CD14-positive monocyte (primary cell): ENCODE measurements at regions not wholly inside any gene's neighbourhood (a gene's known extent, or its start where the extent isn't known, plus 50 kb on each side); places are given as distances from the start of the nearest gene placed in this dataset.

Experiments used
- DNase-seq, 3 donors: peaks; one replicate each; pipeline ENCODE4 v3.0.0-alpha.2; 2011 to 2022
- H2AFZ ChIP-seq: 2 replicates; pipeline ENCODE4 v1.6.0; 2012; ENCODE audit warnings: mild to moderate bottlenecking, low read depth, low read length, inconsistent platforms; ENCODE audit not compliant: insufficient read depth, poor library complexity, severe bottlenecking
- H3K27ac ChIP-seq, 2 donors: 1 replicate in 1 of 2; 2 replicates in 1 of 2; pipeline ENCODE4 v1.5.1; 2012 to 2013; ENCODE audit warnings: low read length in 2 of 2, control low read depth in 1 of 2, inconsistent platforms in 1 of 2, low read depth in 1 of 2, mild to moderate bottlenecking in 1 of 2
- H3K27me3 ChIP-seq, 2 donors: one replicate each; pipeline versions ENCODE4 v1.6.0 to v1.6.1; 2011 to 2013; ENCODE audit warnings: low read length in 2 of 2; ENCODE audit not compliant: control insufficient read depth in 2 of 2, insufficient read depth in 2 of 2
- H3K36me3 ChIP-seq, 2 donors: replicated peaks in 1 of 2; 1 replicate in 1 of 2; 2 replicates in 1 of 2; pipeline versions ENCODE4 v1.5.1 to v1.6.1; 2012 to 2013; ENCODE audit warnings: low read length in 2 of 2, control low read depth in 1 of 2, inconsistent platforms in 1 of 2, mild to moderate bottlenecking in 1 of 2; ENCODE audit not compliant: insufficient read depth in 2 of 2, control insufficient read depth in 1 of 2
- H3K4me1 ChIP-seq, 2 donors: 1 replicate in 1 of 2; 2 replicates in 1 of 2; pipeline versions ENCODE4 v1.5.1 to v1.6.1; 2012 to 2013; ENCODE audit warnings: low read length in 2 of 2, control low read depth in 1 of 2, inconsistent platforms in 1 of 2, mild to moderate bottlenecking in 1 of 2, moderate library complexity in 1 of 2; ENCODE audit not compliant: insufficient read depth in 2 of 2, control insufficient read depth in 1 of 2
- H3K4me2 ChIP-seq: replicated peaks from 2 replicates; pipeline ENCODE3; 2012; ENCODE audit warnings: low read length, moderate library complexity, mild to moderate bottlenecking; ENCODE audit not compliant: poor library complexity, severe bottlenecking; ENCODE audit errors: extremely low read depth
- H3K4me3 ChIP-seq, 3 experiments: fragments of 200-600 bp in 1 of 3; sonication (generic) in 1 of 3; replicated peaks in 1 of 3; 1 replicate in 2 of 3; 2 replicates in 1 of 3; pipeline ENCODE4 v1.5.1; 2011 to 2013; ENCODE audit warnings: low read length in 3 of 3, mild to moderate bottlenecking in 3 of 3, control low read depth in 2 of 3, low read depth in 2 of 3, inconsistent platforms in 1 of 3, moderate library complexity in 1 of 3
- H3K79me2 ChIP-seq: 2 replicates; pipeline ENCODE4 v1.6.0; 2012; ENCODE audit warnings: mild to moderate bottlenecking, control low read depth, inconsistent platforms, low read length, moderate library complexity; ENCODE audit not compliant: insufficient read depth
- H3K9ac ChIP-seq: 2 replicates; pipeline ENCODE4 v1.6.0; 2017; ENCODE audit warnings: low read length, mild to moderate bottlenecking; ENCODE audit not compliant: insufficient read depth, poor library complexity, severe bottlenecking
- H3K9me3 ChIP-seq, 2 donors: replicated peaks in 1 of 2; 1 replicate in 1 of 2; 2 replicates in 1 of 2; pipeline versions ENCODE4 v1.5.1 to v1.6.1; 2012 to 2013; ENCODE audit warnings: low read length in 2 of 2, control low read depth in 1 of 2; ENCODE audit not compliant: control insufficient read depth in 1 of 2, insufficient read depth in 1 of 2
- H4K20me1 ChIP-seq: 2 replicates; pipeline ENCODE4 v1.6.0; 2012; ENCODE audit warnings: mild to moderate bottlenecking, low read length, control low read depth, moderate library complexity; ENCODE audit not compliant: insufficient read depth
- H3K27ac Mint-ChIP-seq, 7 donors: one replicate each; pipeline ENCODE4 v1.8.0; 2020; ENCODE audit warnings: mild to moderate bottlenecking in 7 of 7, mixed read lengths in 7 of 7, moderate library complexity in 6 of 7, inconsistent platforms in 2 of 7
- H3K27me3 Mint-ChIP-seq, 3 donors: one replicate each; pipeline ENCODE4 v1.8.0; 2021 to 2022; ENCODE audit warnings: low read depth in 3 of 3, mild to moderate bottlenecking in 3 of 3, mixed read lengths in 3 of 3, moderate library complexity in 3 of 3, inconsistent platforms in 1 of 3
- H3K36me3 Mint-ChIP-seq, 2 donors: one replicate each; pipeline ENCODE4 v1.8.0; 2020; ENCODE audit warnings: mixed read lengths in 2 of 2, inconsistent platforms in 1 of 2, mild to moderate bottlenecking in 1 of 2
- H3K4me1 Mint-ChIP-seq: one replicate; pipeline ENCODE4 v1.8.0; 2020; ENCODE audit warnings: mild to moderate bottlenecking, mixed read lengths
- H3K4me3 Mint-ChIP-seq, 2 donors: one replicate each; pipeline ENCODE4 v1.8.0; 2020; ENCODE audit warnings: mild to moderate bottlenecking in 2 of 2, mixed read lengths in 2 of 2, moderate library complexity in 1 of 2
- H3K9me3 Mint-ChIP-seq, 7 donors: one replicate each; pipeline ENCODE4 v1.8.0; 2020 to 2022; ENCODE audit warnings: mixed read lengths in 7 of 7, mild to moderate bottlenecking in 6 of 7, moderate library complexity in 6 of 7, inconsistent platforms in 2 of 7
- CTCF ChIP-seq: fragments of 200-600 bp; IDR thresholded peaks from one replicate; pipeline ENCODE4 v1.8.0; 2022; ENCODE audit warnings: antibody characterized with exemption, mild to moderate bottlenecking
- WGBS: methylation state at CpG from one replicate; pipeline ENCODE4 v1.1.5; 2013; ENCODE audit warnings: missing lambda C conversion rate; ENCODE audit not compliant: insufficient coverage; 5-methylcytosine and 5-hydroxymethylcytosine counted together
- intact Hi-C, 2 donors: fragments of 100-400 bp; cut with micrococcal nuclease; formaldehyde crosslinking; loops; one replicate each; pipeline versions ENCODE4 v1.15.0 to v1.15.1; 2023

DNA sequence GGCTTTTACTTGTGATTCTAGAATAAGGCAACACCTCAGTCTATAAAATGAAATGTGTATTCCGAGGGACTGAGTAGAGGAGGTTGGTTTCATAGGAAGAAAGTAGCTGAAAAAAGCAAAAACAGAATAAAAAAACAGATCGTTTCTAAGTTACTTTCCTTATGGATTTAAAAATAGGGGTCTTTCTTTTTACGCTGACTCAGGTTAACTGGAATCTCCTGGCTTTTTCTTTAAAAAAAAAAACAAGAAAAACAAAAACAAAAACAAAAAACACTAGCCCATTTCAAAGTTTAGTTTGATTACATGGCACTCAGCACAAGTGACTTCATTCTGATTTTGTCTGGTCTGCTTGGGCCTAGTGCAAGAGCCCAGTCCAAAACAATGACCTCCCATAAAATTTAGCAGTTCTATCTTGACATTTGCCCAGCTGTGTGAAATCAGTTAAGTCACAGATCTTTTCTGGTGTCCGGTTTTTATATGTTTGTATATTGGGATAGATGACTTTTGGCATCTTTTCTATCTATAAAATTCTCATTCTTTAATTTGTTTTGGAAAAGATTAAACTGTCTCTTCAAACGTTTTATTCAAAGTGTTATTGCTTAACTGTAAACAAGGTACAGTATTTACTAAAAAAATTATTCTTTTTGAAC is 222.7 kb upstream of the HTR2C start:
- Histone ChIP-seq H3K4me1 (no peaks in the 10 kb centered on the region), H3K9ac (no peak overlapping the region), H3K9me3 (no peaks in the 10 kb centered on the region), H3K27ac (no peak overlapping the region), H4K20me1 (no peaks in the 10 kb centered on the region), H2AFZ (no peak overlapping the region), H3K4me2 (no peak overlapping the region), H3K36me3 (no peaks in the 10 kb centered on the region), H3K4me3 (no peak overlapping the region), H3K79me2 (no peaks in the 10 kb centered on the region), H3K27me3 (no peaks in the 10 kb centered on the region)
- no peaks in the 10 kb centered on the region for H3K4me1 Mint-ChIP-seq
- DNase-seq: no peak
- no peaks in the 10 kb centered on the region for H3K36me3 Mint-ChIP-seq
- TF ChIP-seq CTCF: no peak
- H3K27me3 Mint-ChIP-seq: no peaks in the 10 kb centered on the region
- no CpG with 5 or more reads among the region's 5 CpGs for WGBS
- no peak overlapping the region for H3K4me3 Mint-ChIP-seq
- intact Hi-C loops: no loop called here
- no peak overlapping the region for H3K27ac Mint-ChIP-seq
- H3K9me3 Mint-ChIP-seq: peaks cover 0 to 3% (median 0%) of the 10 kb centered on the region in 7 donors

- Mint-ChIP-seq H3K27ac (no peak overlapping the region), H3K9me3 (no peaks in the 10 kb centered on the region), H3K36me3 (no peaks in the 10 kb centered on the region), H3K27me3 (no peaks in the 10 kb centered on the region), H3K4me1 (no peaks in the 10 kb centered on the region), H3K4me3 (no peak overlapping the region)
- intact Hi-C loops: no loop called here
- Histone ChIP-seq H4K20me1 (no peaks in the 10 kb centered on the region), H3K27ac (no peak overlapping the region), H3K4me1 (no peaks in the 10 kb centered on the region), H3K4me2 (no peak overlapping the region), H2AFZ (no peak overlapping the region), H3K79me2 (no peaks in the 10 kb centered on the region), H3K9ac (no peak overlapping the region), H3K27me3 (no peaks in the 10 kb centered on the region), H3K4me3 (no peak overlapping the region), H3K9me3 (no peaks in the 10 kb centered on the region), H3K36me3 (no peaks in the 10 kb centered on the region)
- DNase-seq: no peak
- WGBS: no CpG with 5 or more reads among the region's 1 CpG
- no peak for TF ChIP-seq CTCF
These were observed 220.5 kb upstream of the HTR2C start for GRCh38 chrX:114363346-114363745.
